SU-DHL-6 (cell line): ENCODE measurements at regions not wholly inside any gene's neighbourhood (a gene's known extent, or its start where the extent isn't known, plus 50 kb on each side); places are given as distances from the start of the nearest gene placed in this dataset.

Experiments used
- H2AFZ ChIP-seq: fragments of 200-600 bp; sonication (generic); 2 replicates; pipeline ENCODE4 v1.6.1; 2014; ENCODE audit warnings: low read depth, mild to moderate bottlenecking, moderate library complexity, mixed read lengths, antibody characterized with exemption, low read length; ENCODE audit not compliant: severe bottlenecking
- H3F3A ChIP-seq: fragments of 200-600 bp; shearing (Covaris generic); 2 replicates; pipeline ENCODE4 v1.6.0; 2016; ENCODE audit warnings: antibody characterized with exemption, mild to moderate bottlenecking; ENCODE audit not compliant: insufficient read depth
- H3K27ac ChIP-seq: fragments of 200-600 bp; sonication (generic); 2 replicates; pipeline ENCODE4 v1.5.1; 2016; ENCODE audit warnings: low read depth, mild to moderate bottlenecking, low read length, moderate library complexity, mixed read lengths
- H3K27me3 ChIP-seq: fragments of 200-600 bp; sonication (generic), shearing (Covaris generic); 2 replicates; pipeline ENCODE4 v1.6.0; 2014; ENCODE audit warnings: mild to moderate bottlenecking, low read length
- H3K36me3 ChIP-seq: fragments of 200-600 bp; sonication (generic); 2 replicates; pipeline ENCODE4 v1.6.1; 2014; ENCODE audit warnings: mild to moderate bottlenecking, low read length, mixed read lengths
- H3K4me2 ChIP-seq: fragments of 300-600, 200-600 bp; shearing (Covaris generic), sonication (generic); 2 replicates; pipeline ENCODE4 v1.6.0; 2014; ENCODE audit warnings: low read length, low read depth, mild to moderate bottlenecking; ENCODE audit not compliant: poor library complexity, severe bottlenecking
- H3K4me3 ChIP-seq: fragments of 200-600 bp; sonication (generic); 2 replicates; pipeline ENCODE4 v1.5.1; 2014; ENCODE audit warnings: antibody characterized with exemption, low read length, mild to moderate bottlenecking, mixed read lengths; ENCODE audit not compliant: insufficient read depth, poor library complexity, severe bottlenecking
- H3K79me2 ChIP-seq: fragments of 200-600 bp; sonication (generic); 2 replicates; pipeline ENCODE4 v1.6.1; 2014; ENCODE audit warnings: mild to moderate bottlenecking, low read length, moderate library complexity; ENCODE audit not compliant: insufficient read depth
- H3K9ac ChIP-seq: fragments of 200-600 bp; sonication (generic); 2 replicates; pipeline ENCODE4 v1.7.0; 2014; ENCODE audit warnings: mild to moderate bottlenecking, low read length
- H3K9me2 ChIP-seq: fragments of 200-600 bp; sonication (generic); replicated peaks from 2 replicates; pipeline ENCODE4 v1.6.1; 2014; ENCODE audit warnings: low read length; ENCODE audit not compliant: insufficient read depth
- H3K9me3 ChIP-seq: fragments of 200-600 bp; sonication (generic); 2 replicates; pipeline ENCODE4 v1.6.1; 2014; ENCODE audit warnings: low read length, mixed read lengths; ENCODE audit not compliant: insufficient read depth
- H4K20me1 ChIP-seq: fragments of 200-600 bp; sonication (generic); 2 replicates; pipeline ENCODE4 v1.6.1; 2014; ENCODE audit warnings: low read depth, mild to moderate bottlenecking, antibody characterized with exemption, low read length, moderate library complexity, mixed read lengths
- EZH2phosphoT487 ChIP-seq: fragments of 200-600 bp; sonication (generic), shearing (Covaris generic); conservative IDR thresholded peaks from 2 replicates; pipeline ENCODE4 v1.6.1; 2018; ENCODE audit warnings: mild to moderate bottlenecking, antibody characterized with exemption, low read length, moderate library complexity, mixed read lengths
- TF ChIP-seq, protein P1 (sequence below): fragments of 200-600 bp; sonication (generic); IDR thresholded peaks from one replicate; pipeline ENCODE4 v1.5.1; 2017; ENCODE audit warnings: antibody characterized with exemption, mild to moderate bottlenecking, low read length, moderate library complexity; ENCODE audit not compliant: insufficient read depth, poor library complexity, severe bottlenecking

DNA sequence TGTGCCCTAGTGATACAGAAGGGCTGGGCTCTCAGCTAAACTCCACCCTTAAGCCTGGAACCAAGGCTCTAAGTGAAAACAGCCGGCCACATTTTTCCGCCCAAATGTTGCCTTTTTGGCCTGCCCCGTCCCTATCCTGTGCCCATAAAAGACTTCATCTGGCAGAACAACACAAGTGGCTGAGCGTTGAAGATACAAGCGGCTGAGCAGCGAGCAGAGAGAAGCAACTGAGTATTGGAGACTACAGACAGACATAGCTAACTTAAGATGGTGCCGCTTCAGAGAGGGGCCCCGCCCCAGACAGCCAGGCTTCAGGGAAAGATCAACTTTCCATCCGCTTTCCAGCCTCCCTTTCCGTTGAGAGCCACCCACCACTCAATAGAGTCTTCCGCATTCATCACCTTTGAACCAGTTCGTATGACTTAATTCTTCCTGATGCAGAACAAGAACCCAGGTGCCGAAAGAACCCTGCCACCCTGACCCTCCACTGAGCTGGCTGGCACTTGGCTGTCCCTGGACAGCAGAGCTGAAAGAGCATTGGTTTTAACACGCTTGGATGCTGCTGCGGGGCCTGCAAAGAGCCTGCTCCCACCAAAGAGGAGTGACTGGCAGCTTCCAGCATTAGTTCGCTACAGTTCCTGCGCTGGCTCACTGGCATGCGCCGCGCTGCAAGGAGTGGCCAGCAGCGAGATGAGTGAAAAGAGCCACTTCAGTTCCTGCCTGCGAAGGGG, 853.2 kb upstream of the INTU start:
- Histone ChIP-seq H3K27ac (no peak overlapping the region), H3K9ac (no peak overlapping the region)

DNA sequence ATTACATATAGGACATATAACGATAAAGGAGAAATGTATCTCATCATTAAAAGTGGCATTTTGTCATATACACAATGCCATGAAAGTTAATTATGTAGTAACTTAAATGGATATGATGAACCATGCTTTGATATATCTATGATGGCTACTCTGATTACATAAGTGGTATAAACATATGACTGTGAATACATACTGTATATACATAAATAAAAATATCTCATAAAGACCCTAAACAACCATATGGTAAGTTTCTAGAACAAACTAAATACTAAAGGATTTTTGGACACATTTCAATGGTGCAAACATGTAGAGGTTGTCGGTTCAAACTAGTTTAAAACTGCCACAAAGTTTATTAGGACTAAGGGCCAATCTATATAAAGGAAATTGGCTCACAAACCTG, 849.6 kb upstream of the INTU start:
- H3K79me2 ChIP-seq, result no peaks in the 10 kb centered on the region
- no peaks in the 10 kb centered on the region for H3K36me3 ChIP-seq
- H3F3A ChIP-seq, result no peaks in the 10 kb centered on the region
- no peaks in the 10 kb centered on the region for H3K27me3 ChIP-seq
- H3K9me2 ChIP-seq, result no peaks in the 10 kb centered on the region
- H3K4me3 ChIP-seq, result no peak overlapping the region
- H4K20me1 ChIP-seq, result no peaks in the 10 kb centered on the region
- no peak overlapping the region for H3K4me2 ChIP-seq
- no peak overlapping the region for H3K27ac ChIP-seq
- no peak overlapping the region for H2AFZ ChIP-seq
- no peak overlapping the region for H3K9ac ChIP-seq
- H3K9me3 ChIP-seq, result no peaks in the 10 kb centered on the region
- TF ChIP-seq, protein P1, sequence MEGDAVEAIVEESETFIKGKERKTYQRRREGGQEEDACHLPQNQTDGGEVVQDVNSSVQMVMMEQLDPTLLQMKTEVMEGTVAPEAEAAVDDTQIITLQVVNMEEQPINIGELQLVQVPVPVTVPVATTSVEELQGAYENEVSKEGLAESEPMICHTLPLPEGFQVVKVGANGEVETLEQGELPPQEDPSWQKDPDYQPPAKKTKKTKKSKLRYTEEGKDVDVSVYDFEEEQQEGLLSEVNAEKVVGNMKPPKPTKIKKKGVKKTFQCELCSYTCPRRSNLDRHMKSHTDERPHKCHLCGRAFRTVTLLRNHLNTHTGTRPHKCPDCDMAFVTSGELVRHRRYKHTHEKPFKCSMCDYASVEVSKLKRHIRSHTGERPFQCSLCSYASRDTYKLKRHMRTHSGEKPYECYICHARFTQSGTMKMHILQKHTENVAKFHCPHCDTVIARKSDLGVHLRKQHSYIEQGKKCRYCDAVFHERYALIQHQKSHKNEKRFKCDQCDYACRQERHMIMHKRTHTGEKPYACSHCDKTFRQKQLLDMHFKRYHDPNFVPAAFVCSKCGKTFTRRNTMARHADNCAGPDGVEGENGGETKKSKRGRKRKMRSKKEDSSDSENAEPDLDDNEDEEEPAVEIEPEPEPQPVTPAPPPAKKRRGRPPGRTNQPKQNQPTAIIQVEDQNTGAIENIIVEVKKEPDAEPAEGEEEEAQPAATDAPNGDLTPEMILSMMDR, result no peak
- no peak for TF ChIP-seq EZH2phosphoT487

More for the DNA sequence above, 853.2 kb upstream of the INTU start:
- no peak overlapping the region for H3K4me3 ChIP-seq
- no peaks in the 10 kb centered on the region for H3F3A ChIP-seq
- TF ChIP-seq, protein P1, result no peak
- no peak for TF ChIP-seq EZH2phosphoT487
- H3K4me2 ChIP-seq, result no peak overlapping the region
- H2AFZ ChIP-seq, result no peak overlapping the region
- H3K36me3 ChIP-seq, result no peaks in the 10 kb centered on the region
- H3K27me3 ChIP-seq, result no peaks in the 10 kb centered on the region
- no peaks in the 10 kb centered on the region for H4K20me1 ChIP-seq
- no peaks in the 10 kb centered on the region for H3K9me2 ChIP-seq
- no peaks in the 10 kb centered on the region for H3K79me2 ChIP-seq
- H3K9me3 ChIP-seq, result no peaks in the 10 kb centered on the region

DNA sequence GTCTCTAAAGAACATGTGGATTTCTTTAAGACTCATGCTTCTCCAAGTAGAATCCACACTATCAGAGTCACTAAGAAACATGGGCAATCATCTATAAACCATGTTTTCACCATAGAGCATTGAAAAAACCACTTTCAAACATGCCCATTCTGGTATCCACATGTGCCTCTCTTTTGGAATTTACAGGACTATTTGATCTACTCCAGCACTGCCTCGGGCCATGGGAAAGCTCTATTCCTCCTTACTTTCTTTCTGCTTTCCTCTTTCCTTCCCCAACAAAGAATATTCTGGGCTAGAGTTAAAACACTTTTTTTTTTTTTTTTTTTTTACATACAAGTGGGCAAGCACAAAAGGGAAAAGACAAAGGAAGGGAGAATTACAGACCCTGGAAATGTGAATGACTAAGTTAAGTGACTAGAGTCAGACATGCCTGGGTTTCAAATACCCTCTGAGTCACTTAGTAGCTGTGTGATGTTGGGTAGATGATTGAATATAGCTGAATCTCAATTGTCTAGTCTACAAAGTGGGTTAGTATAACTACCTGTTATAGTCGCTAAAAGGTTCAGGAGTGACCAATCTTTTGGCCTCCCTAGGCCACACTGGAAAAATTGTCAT, 847.7 kb upstream of the INTU start:
- Histone ChIP-seq H3K4me2 (no peak overlapping the region), H3K9me2 (no peaks in the 10 kb centered on the region), H3F3A (no peaks in the 10 kb centered on the region), H4K20me1 (no peaks in the 10 kb centered on the region), H3K27ac (no peak overlapping the region), H3K9ac (no peak overlapping the region), H3K27me3 (no peaks in the 10 kb centered on the region), H3K79me2 (no peaks in the 10 kb centered on the region), H2AFZ (no peak overlapping the region), H3K9me3 (no peaks in the 10 kb centered on the region), H3K36me3 (no peaks in the 10 kb centered on the region), H3K4me3 (no peak overlapping the region)
- TF ChIP-seq EZH2phosphoT487, result no peak
- TF ChIP-seq, protein P1, result no peak
